Kidney epithelial cell (primary cell): ENCODE measurements at regions not wholly inside any gene's neighbourhood (a gene's known extent, or its start where the extent isn't known, plus 50 kb on each side); places are given as distances from the start of the nearest gene placed in this dataset.

Experiments
- DNase-seq: peaks from one replicate; pipeline ENCODE4 v3.0.0-alpha.2; 2010; ENCODE audit warnings: low read depth
- H3K27me3 ChIP-seq: 2 replicates; pipeline ENCODE4 v1.6.0; 2011; ENCODE audit warnings: low read length; ENCODE audit not compliant: control insufficient read depth, insufficient read depth
- H3K36me3 ChIP-seq: 2 replicates; pipeline ENCODE4 v1.5.1; 2011; ENCODE audit warnings: low read length; ENCODE audit not compliant: control insufficient read depth, insufficient read depth
- H3K4me3 ChIP-seq: 2 replicates; pipeline ENCODE4 v1.5.1; 2011; ENCODE audit warnings: low read depth, mild to moderate bottlenecking, control low read depth, low read length
- CTCF ChIP-seq: IDR thresholded peaks from 2 replicates; pipeline ENCODE4 v1.5.1; 2011; ENCODE audit warnings: mild to moderate bottlenecking, moderate library complexity, low read length, control low read depth, inconsistent platforms; ENCODE audit not compliant: insufficient read depth, poor library complexity, severe bottlenecking

DNA sequence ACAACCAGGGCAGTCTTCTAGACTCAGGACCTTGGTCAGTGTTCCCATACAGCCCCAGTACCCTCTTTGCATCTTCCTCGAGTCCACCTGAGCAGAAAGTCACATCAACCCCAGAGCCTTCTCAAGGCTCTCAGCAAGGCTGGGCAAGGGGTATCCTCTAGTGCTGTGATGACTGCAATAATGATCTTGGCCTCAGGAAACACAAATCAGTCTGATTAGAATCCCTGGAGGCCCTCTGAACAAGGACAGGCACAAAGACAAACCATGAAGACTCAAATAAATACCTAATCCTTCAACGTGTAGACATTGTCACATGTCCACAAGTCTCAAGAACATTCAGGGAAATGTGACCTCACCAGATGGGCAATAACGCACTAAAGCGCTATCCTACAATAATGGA lies 468.2 kb downstream of the TBC1D4 start:
- no peak for DNase-seq
- Histone ChIP-seq H3K36me3 (no peaks in the 10 kb centered on the region), H3K4me3 (no peak overlapping the region), H3K27me3 (no peaks in the 10 kb centered on the region)
- TF ChIP-seq CTCF: no peak

DNA sequence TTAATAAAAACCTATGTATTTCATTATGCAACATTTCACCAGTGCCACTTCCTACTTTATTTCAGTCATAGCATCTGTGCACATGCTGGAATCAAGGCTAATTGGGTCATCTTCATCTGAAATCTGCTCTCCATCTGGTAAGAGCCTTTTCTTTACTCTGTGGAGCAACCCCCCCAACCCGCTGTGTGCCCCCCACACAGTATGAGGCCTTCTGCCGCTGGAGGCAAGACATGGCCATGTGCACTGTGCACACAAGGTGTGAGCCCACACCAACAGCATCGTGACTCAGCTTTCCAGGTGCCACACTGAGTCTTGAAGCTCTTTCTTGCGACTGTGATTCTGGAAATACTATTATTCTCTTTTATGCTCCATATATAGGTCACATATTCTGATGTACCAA lies 471.0 kb downstream of the TBC1D4 start:
- H3K36me3 ChIP-seq: no peaks in the 10 kb centered on the region
- no peaks in the 10 kb centered on the region for H3K27me3 ChIP-seq
- TF ChIP-seq CTCF: no peak
- no peak overlapping the region for H3K4me3 ChIP-seq
- DNase-seq: no peak

DNA sequence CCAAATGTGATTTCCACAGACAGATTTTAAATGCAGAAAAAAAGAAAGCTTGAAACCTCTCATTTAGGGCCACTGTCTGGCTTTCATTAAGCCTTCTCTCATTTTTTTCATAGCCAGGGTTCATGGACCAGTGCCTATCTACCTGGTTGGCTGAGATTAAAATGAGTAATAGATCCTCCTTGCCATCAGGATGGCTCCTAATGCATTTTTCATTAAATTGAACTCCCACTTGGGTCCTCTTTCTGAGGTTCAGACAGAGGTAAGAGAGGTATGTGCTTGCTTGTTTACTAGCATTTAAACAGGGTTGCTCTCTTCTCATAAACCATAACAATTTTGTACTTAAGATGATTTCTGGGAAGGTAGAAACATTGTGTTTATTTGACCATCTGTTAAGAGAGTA lies 473.0 kb downstream of the TBC1D4 start:
- DNase-seq: no peak
- no peak for TF ChIP-seq CTCF
- Histone ChIP-seq H3K27me3 (no peaks in the 10 kb centered on the region), H3K36me3 (no peaks in the 10 kb centered on the region), H3K4me3 (no peak overlapping the region)

DNA sequence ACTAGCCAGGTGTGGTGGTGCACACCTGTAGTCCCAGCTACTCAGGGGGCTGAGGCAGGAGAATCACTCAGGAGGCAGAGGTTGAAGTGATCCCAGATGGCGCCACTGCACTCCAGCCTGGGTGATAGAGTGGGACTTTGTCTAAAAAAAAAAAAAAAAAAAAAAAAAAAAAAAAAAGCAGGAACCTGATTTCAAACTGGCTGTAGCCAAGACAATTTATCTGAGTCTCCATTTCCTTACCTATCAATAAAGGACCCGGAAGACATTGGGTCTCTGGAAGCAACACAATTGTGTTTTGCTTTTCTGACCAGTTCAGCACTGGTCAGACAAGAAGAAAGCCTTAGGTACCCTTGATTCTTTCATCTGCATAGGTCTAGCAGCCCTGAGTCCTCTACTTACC lies 491.0 kb downstream of the TBC1D4 start:
- no peak overlapping the region for H3K4me3 ChIP-seq
- H3K36me3 ChIP-seq: no peaks in the 10 kb centered on the region
- DNase-seq: no peak
- TF ChIP-seq CTCF: no peak
- H3K27me3 ChIP-seq: no peaks in the 10 kb centered on the region

GRCh38 chr13:74987124-74987690 lies 494.8 kb downstream of the TBC1D4 start:
- TF ChIP-seq CTCF: no peak
- no peak overlapping the region for H3K4me3 ChIP-seq
- H3K27me3 ChIP-seq: no peaks in the 10 kb centered on the region
- H3K36me3 ChIP-seq: no peaks in the 10 kb centered on the region
- peak; percentile 29 for DNase-seq

DNA sequence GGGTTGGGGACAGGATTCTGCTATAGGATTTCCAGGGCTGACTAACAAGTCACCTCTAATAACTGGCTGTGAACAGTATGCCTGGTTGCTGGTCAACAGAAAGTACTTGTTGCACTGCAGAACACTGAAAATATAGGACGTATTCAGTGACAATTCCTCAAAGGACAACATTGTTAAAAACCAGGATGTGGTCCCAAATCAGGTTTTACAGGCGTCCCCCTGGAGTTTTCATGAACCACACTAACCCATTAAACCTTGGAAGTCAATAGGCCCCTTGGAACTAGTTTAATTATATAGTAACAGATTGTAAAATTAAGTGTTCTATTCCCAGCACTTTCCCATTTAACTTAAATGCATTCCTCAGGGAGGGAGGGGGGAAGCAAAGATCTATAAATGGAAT lies 495.4 kb downstream of the TBC1D4 start:
- H3K4me3 ChIP-seq: no peak overlapping the region
- H3K36me3 ChIP-seq: no peaks in the 10 kb centered on the region
- no peaks in the 10 kb centered on the region for H3K27me3 ChIP-seq
- DNase-seq: no peak
- no peak for TF ChIP-seq CTCF
